Activated CD8-positive, alpha-beta T cell treated with anti-CD3 and anti-CD28 coated beads, Interleukin-2, amount 10 ng/mL, durations not matched to agents 7 days and 5 days (primary cell): ENCODE measurements at regions not wholly inside any gene's neighbourhood (a gene's known extent, or its start where the extent isn't known, plus 50 kb on each side); places are given as distances from the start of the nearest gene placed in this dataset.

ENCODE experiments used
- ATAC-seq: fragments of 150-1000 bp; cut with Tn5 transposase; one replicate; pipeline ENCODE4 v1.10.0; 2021; ENCODE audit warnings: moderate library complexity
- CTCF ChIA-PET: fragments of 350-600 bp; sonication (Branson Sonifier 250); formaldehyde crosslinking; loops from one replicate; lab custom pipeline; 2021; ENCODE audit warnings: antibody characterized with exemption; lab: Charles Lee
- POLR2A ChIA-PET: fragments of 350-600 bp; sonication (Branson Sonifier 250); formaldehyde crosslinking; loops from one replicate; lab custom pipeline; 2021; ENCODE audit warnings: antibody characterized with exemption; lab: Charles Lee
- DNase-seq: peaks from one replicate; pipeline ENCODE4 v3.0.0-alpha.2; 2020
- H3K27ac Mint-ChIP-seq: one replicate; pipeline ENCODE4 v1.8.0; 2021; ENCODE audit warnings: mild to moderate bottlenecking, mixed read lengths
- H3K27me3 Mint-ChIP-seq: one replicate; pipeline ENCODE4 v1.8.0; 2021; ENCODE audit warnings: low read depth, mixed read lengths
- H3K36me3 Mint-ChIP-seq: one replicate; pipeline ENCODE4 v1.8.0; 2021; ENCODE audit warnings: low read depth, mixed read lengths
- H3K4me1 Mint-ChIP-seq: one replicate; pipeline ENCODE4 v1.8.0; 2021; ENCODE audit warnings: low read depth, mixed read lengths
- H3K4me3 Mint-ChIP-seq: one replicate; pipeline ENCODE4 v1.8.0; 2021; ENCODE audit warnings: mild to moderate bottlenecking, mixed read lengths
- H3K9me3 Mint-ChIP-seq: one replicate; pipeline ENCODE4 v1.8.0; 2022; ENCODE audit warnings: mixed read lengths; ENCODE audit not compliant: insufficient read depth

- H3K27me3 Mint-ChIP-seq: peaks cover 4% of the 10 kb centered on the region
- DNase-seq (no peak), ATAC-seq (no peak)
- no peaks in the 10 kb centered on the region for H3K4me1 Mint-ChIP-seq
- ChIA-PET POLR2A (no interaction called here), CTCF (no interaction called here)
- H3K4me3 Mint-ChIP-seq: no peak overlapping the region
- H3K9me3 Mint-ChIP-seq: peaks cover 5% of the 10 kb centered on the region
- no peak overlapping the region for H3K27ac Mint-ChIP-seq
- no peaks in the 10 kb centered on the region for H3K36me3 Mint-ChIP-seq
These were observed 158.1 kb upstream of the SPATS2L start for GRCh38 chr2:200148366-200148765.

- no peaks in the 10 kb centered on the region for H3K36me3 Mint-ChIP-seq
- H3K9me3 Mint-ChIP-seq: peaks cover 5% of the 10 kb centered on the region
- H3K27ac Mint-ChIP-seq: no peak overlapping the region
- no peaks in the 10 kb centered on the region for H3K4me1 Mint-ChIP-seq
- ATAC-seq: no peak
- H3K27me3 Mint-ChIP-seq: peaks cover 2% of the 10 kb centered on the region
- no peak overlapping the region for H3K4me3 Mint-ChIP-seq
- CTCF ChIA-PET: no interaction called here
- POLR2A ChIA-PET: no interaction called here
- DNase-seq: no peak
These were observed 155.9 kb upstream of the SPATS2L start for GRCh38 chr2:200150411-200151086.

- ATAC-seq (no peak), DNase-seq (no peak)
- H3K27ac Mint-ChIP-seq: no peak overlapping the region
- no peak overlapping the region for H3K4me3 Mint-ChIP-seq
- peaks cover 4% of the 10 kb centered on the region for H3K9me3 Mint-ChIP-seq
- H3K4me1 Mint-ChIP-seq: no peaks in the 10 kb centered on the region
- H3K27me3 Mint-ChIP-seq: no peaks in the 10 kb centered on the region
- POLR2A ChIA-PET: no interaction called here
- CTCF ChIA-PET: no interaction called here
- H3K36me3 Mint-ChIP-seq: no peaks in the 10 kb centered on the region
These were observed 150.8 kb upstream of the SPATS2L start for GRCh38 chr2:200155652-200156051.

GRCh38 chr2:200156166-200156835 lies 150.2 kb upstream of the SPATS2L start:
- CTCF ChIA-PET: no interaction called here
- no peak overlapping the region for H3K27ac Mint-ChIP-seq
- DNase-seq: no peak

GRCh38 chr2:200158647-200159356 lies 147.7 kb upstream of the SPATS2L start:
- ATAC-seq (no peak), DNase-seq (no peak)
- peaks cover 3% of the 10 kb centered on the region for H3K27me3 Mint-ChIP-seq
- CTCF ChIA-PET: no interaction called here
- POLR2A ChIA-PET: no interaction called here
- no peak overlapping the region for H3K27ac Mint-ChIP-seq
- H3K9me3 Mint-ChIP-seq: no peaks in the 10 kb centered on the region
- no peaks in the 10 kb centered on the region for H3K4me1 Mint-ChIP-seq
- no peak overlapping the region for H3K4me3 Mint-ChIP-seq
- no peaks in the 10 kb centered on the region for H3K36me3 Mint-ChIP-seq

More at GRCh38 chr2:200156166-200156835, 150.2 kb upstream of the SPATS2L start:
- ATAC-seq: no peak
- Mint-ChIP-seq H3K27me3 (no peaks in the 10 kb centered on the region), H3K9me3 (no peaks in the 10 kb centered on the region), H3K36me3 (no peaks in the 10 kb centered on the region), H3K4me1 (no peaks in the 10 kb centered on the region), H3K4me3 (no peak overlapping the region)
- POLR2A ChIA-PET: no interaction called here

- Mint-ChIP-seq H3K36me3 (no peaks in the 10 kb centered on the region), H3K27me3 (peaks cover 3% of the 10 kb centered on the region), H3K4me1 (no peaks in the 10 kb centered on the region), H3K9me3 (no peaks in the 10 kb centered on the region), H3K27ac (no peak overlapping the region), H3K4me3 (no peak overlapping the region)
- ChIA-PET POLR2A (no interaction called here), CTCF (no interaction called here)
- ATAC-seq (no peak), DNase-seq (no peak)
These were observed 147.2 kb upstream of the SPATS2L start for GRCh38 chr2:200159357-200159707.

GRCh38 chr2:200159829-200160781 lies 146.4 kb upstream of the SPATS2L start:
- ChIA-PET POLR2A (no interaction called here), CTCF (no interaction called here)
- H3K36me3 Mint-ChIP-seq: no peaks in the 10 kb centered on the region
- no peak overlapping the region for H3K27ac Mint-ChIP-seq
- H3K27me3 Mint-ChIP-seq: peaks cover 3% of the 10 kb centered on the region
- ATAC-seq (no peak), DNase-seq (no peak)
- H3K4me1 Mint-ChIP-seq: no peaks in the 10 kb centered on the region
- H3K4me3 Mint-ChIP-seq: no peak overlapping the region
- no peaks in the 10 kb centered on the region for H3K9me3 Mint-ChIP-seq

- CTCF ChIA-PET: no interaction called here
- Mint-ChIP-seq H3K9me3 (no peaks in the 10 kb centered on the region), H3K4me3 (no peak overlapping the region), H3K36me3 (no peaks in the 10 kb centered on the region), H3K27me3 (peaks cover 3% of the 10 kb centered on the region), H3K27ac (no peak overlapping the region), H3K4me1 (no peaks in the 10 kb centered on the region)
- POLR2A ChIA-PET: no interaction called here
- ATAC-seq: no peak
- DNase-seq: no peak
These were observed 145.0 kb upstream of the SPATS2L start for GRCh38 chr2:200161458-200161857.

GRCh38 chr2:200165687-200166086 lies 140.8 kb upstream of the SPATS2L start:
- ChIA-PET CTCF (no interaction called here), POLR2A (no interaction called here)
- H3K4me3 Mint-ChIP-seq: no peak overlapping the region
- H3K4me1 Mint-ChIP-seq: no peaks in the 10 kb centered on the region
- ATAC-seq: no peak
- no peaks in the 10 kb centered on the region for H3K9me3 Mint-ChIP-seq
- no peak overlapping the region for H3K27ac Mint-ChIP-seq
- H3K27me3 Mint-ChIP-seq: peaks cover 14% of the 10 kb centered on the region
- no peak for DNase-seq
- no peaks in the 10 kb centered on the region for H3K36me3 Mint-ChIP-seq

- Mint-ChIP-seq H3K4me1 (no peaks in the 10 kb centered on the region), H3K27ac (no peak overlapping the region), H3K36me3 (no peaks in the 10 kb centered on the region), H3K27me3 (peaks cover 13% of the 10 kb centered on the region), H3K4me3 (no peak overlapping the region), H3K9me3 (no peaks in the 10 kb centered on the region)
- POLR2A ChIA-PET: no interaction called here
- DNase-seq (no peak), ATAC-seq (no peak)
- CTCF ChIA-PET: no interaction called here
These were observed 137.6 kb upstream of the SPATS2L start for GRCh38 chr2:200168641-200169555.

- Mint-ChIP-seq H3K27me3 (peaks cover 13% of the 10 kb centered on the region), H3K4me3 (no peak overlapping the region), H3K36me3 (no peaks in the 10 kb centered on the region), H3K4me1 (no peaks in the 10 kb centered on the region), H3K27ac (no peak overlapping the region), H3K9me3 (no peaks in the 10 kb centered on the region)
- ChIA-PET POLR2A (no interaction called here), CTCF (no interaction called here)
- ATAC-seq: no peak
- DNase-seq: no peak
These were observed 136.3 kb upstream of the SPATS2L start for GRCh38 chr2:200170221-200170620.
